Esophagus muscularis mucosa (tissue), 4 donors: ENCODE measurements at regions not wholly inside any gene's neighbourhood (a gene's known extent, or its start where the extent isn't known, plus 50 kb on each side); places are given as distances from the start of the nearest gene placed in this dataset.

Experiments used
- CTCF ChIP-seq, 3 experiments: fragments of 200-600 bp in 2 of 3; fragments of 450-650 bp in 1 of 3; sonication (generic) in 2 of 3; IDR thresholded peaks; one replicate each; pipeline ENCODE4 v1.5.1; 2017 to 2019; ENCODE audit warnings: antibody characterized with exemption in 3 of 3, mild to moderate bottlenecking in 2 of 3, moderate library complexity in 1 of 3
- EP300 ChIP-seq: sonication (generic); formaldehyde crosslinking; IDR thresholded peaks from one replicate; pipeline ENCODE4 v1.6.1; 2017; ENCODE audit warnings: antibody characterized with exemption
- POLR2A ChIP-seq: fragments of 450-650 bp; IDR thresholded peaks from one replicate; pipeline ENCODE4 v1.6.1; 2017; ENCODE audit warnings: antibody characterized with exemption, moderate library complexity, mild to moderate bottlenecking, low read depth
- POLR2AphosphoS5 ChIP-seq, 2 donors: sonication (generic); formaldehyde crosslinking; IDR thresholded peaks; one replicate each; pipeline ENCODE4 v1.6.1; 2017; ENCODE audit warnings: antibody characterized with exemption in 2 of 2

- TF ChIP-seq CTCF (IDR thresholded peaks at IDR 0.05) (no peak), POLR2A (no peak), POLR2AphosphoS5 (IDR thresholded peaks at IDR 0.05) (no peak), EP300 (no peak)
These were observed 91.3 kb upstream of the AKIRIN2 start for GRCh38 chr6:87793315-87793714.
